WTC11 (cell line): ENCODE measurements at regions not wholly inside any gene's neighbourhood (a gene's known extent, or its start where the extent isn't known, plus 50 kb on each side); places are given as distances from the start of the nearest gene placed in this dataset.

ENCODE experiments used
- TCF7 ChIP-seq: sonication (generic); formaldehyde crosslinking; IDR thresholded peaks from 2 replicates; pipeline ENCODE4 v1.8.0; 2022; ENCODE audit warnings: mild to moderate bottlenecking, low read depth, missing genetic modification reagents, moderate library complexity
- TF ChIP-seq, protein P1 (sequence below): fragments of 200-600 bp; IDR thresholded peaks from 2 replicates; pipeline ENCODE4 v1.8.0; 2022; ENCODE audit warnings: antibody characterized with exemption

DNA sequence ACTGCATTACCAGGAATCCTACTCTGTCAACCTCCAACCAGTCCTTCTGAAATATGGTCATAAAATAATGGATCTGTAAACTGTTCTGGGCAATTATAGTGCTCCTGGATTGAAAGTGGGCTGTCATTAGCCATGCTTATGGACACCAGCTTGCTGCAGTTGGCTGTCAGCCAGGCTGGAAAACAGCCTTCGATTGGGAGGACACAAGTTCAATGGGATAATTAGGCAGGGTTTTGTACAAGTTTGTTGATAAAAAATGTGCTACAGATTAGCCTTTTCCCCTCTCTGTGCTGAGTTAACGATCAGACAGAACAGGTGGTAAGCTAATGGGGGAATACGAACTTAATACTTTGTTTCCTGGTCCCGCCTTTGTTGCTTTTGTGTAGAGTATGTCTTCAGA is 413.9 kb downstream of the DUSP10 start:
- TF ChIP-seq, protein P1, sequence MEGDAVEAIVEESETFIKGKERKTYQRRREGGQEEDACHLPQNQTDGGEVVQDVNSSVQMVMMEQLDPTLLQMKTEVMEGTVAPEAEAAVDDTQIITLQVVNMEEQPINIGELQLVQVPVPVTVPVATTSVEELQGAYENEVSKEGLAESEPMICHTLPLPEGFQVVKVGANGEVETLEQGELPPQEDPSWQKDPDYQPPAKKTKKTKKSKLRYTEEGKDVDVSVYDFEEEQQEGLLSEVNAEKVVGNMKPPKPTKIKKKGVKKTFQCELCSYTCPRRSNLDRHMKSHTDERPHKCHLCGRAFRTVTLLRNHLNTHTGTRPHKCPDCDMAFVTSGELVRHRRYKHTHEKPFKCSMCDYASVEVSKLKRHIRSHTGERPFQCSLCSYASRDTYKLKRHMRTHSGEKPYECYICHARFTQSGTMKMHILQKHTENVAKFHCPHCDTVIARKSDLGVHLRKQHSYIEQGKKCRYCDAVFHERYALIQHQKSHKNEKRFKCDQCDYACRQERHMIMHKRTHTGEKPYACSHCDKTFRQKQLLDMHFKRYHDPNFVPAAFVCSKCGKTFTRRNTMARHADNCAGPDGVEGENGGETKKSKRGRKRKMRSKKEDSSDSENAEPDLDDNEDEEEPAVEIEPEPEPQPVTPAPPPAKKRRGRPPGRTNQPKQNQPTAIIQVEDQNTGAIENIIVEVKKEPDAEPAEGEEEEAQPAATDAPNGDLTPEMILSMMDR, result no peak
- no peak for TF ChIP-seq TCF7
